ENCODE measurements at regions not wholly inside any gene's neighbourhood (a gene's known extent, or its start where the extent isn't known, plus 50 kb on each side); places are given as distances from the start of the nearest gene placed in this dataset.

DNA sequence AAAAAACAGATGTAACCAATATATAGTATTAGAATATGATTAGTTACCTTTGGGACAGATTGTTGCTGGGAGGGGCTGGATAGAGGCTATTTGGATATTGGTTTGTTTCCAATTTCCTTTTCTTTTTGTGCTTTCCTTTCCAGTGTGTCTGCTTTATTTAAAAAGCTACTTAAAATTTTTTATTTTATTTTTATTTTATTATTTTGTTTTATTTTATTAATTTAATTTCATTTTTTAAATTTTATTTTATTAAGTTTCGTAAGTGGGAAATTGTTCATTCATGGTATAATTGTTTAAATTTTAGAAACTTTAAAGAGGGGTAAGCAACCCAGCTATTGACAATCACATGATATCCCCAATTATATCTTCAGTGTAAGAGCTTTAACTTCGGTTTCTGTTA is 2077.0 kb upstream of the PCDH20 start:
- TF ChIP-seq, protein P1, sequence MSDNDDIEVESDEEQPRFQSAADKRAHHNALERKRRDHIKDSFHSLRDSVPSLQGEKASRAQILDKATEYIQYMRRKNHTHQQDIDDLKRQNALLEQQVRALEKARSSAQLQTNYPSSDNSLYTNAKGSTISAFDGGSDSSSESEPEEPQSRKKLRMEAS (IDR thresholded peaks at IDR 0.05), result no peak
- TF ChIP-seq FOXA2 (IDR thresholded peaks at IDR 0.05), result no peak
- TF ChIP-seq GABPA (IDR thresholded peaks at IDR 0.05 in 1 of 2, conservative IDR thresholded peaks at IDR 0.05 in 1 of 2), result no peak
- TF ChIP-seq, protein P2, sequence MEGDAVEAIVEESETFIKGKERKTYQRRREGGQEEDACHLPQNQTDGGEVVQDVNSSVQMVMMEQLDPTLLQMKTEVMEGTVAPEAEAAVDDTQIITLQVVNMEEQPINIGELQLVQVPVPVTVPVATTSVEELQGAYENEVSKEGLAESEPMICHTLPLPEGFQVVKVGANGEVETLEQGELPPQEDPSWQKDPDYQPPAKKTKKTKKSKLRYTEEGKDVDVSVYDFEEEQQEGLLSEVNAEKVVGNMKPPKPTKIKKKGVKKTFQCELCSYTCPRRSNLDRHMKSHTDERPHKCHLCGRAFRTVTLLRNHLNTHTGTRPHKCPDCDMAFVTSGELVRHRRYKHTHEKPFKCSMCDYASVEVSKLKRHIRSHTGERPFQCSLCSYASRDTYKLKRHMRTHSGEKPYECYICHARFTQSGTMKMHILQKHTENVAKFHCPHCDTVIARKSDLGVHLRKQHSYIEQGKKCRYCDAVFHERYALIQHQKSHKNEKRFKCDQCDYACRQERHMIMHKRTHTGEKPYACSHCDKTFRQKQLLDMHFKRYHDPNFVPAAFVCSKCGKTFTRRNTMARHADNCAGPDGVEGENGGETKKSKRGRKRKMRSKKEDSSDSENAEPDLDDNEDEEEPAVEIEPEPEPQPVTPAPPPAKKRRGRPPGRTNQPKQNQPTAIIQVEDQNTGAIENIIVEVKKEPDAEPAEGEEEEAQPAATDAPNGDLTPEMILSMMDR (IDR thresholded peaks at IDR 0.05; ENCODE audit: low read depth, low read length, missing input control), result no peak
- no peak for TF ChIP-seq EGR1 (IDR thresholded peaks at IDR 0.05; ENCODE audit: low read depth in 2 of 2)
- TF ChIP-seq RAD21 (IDR thresholded peaks at IDR 0.05), result no peak
- no peak for TF ChIP-seq TAF1 (conservative IDR thresholded peaks at IDR 0.05)
- no peak for TF ChIP-seq YY1 (IDR thresholded peaks at IDR 0.05)
- TF ChIP-seq, protein P3, sequence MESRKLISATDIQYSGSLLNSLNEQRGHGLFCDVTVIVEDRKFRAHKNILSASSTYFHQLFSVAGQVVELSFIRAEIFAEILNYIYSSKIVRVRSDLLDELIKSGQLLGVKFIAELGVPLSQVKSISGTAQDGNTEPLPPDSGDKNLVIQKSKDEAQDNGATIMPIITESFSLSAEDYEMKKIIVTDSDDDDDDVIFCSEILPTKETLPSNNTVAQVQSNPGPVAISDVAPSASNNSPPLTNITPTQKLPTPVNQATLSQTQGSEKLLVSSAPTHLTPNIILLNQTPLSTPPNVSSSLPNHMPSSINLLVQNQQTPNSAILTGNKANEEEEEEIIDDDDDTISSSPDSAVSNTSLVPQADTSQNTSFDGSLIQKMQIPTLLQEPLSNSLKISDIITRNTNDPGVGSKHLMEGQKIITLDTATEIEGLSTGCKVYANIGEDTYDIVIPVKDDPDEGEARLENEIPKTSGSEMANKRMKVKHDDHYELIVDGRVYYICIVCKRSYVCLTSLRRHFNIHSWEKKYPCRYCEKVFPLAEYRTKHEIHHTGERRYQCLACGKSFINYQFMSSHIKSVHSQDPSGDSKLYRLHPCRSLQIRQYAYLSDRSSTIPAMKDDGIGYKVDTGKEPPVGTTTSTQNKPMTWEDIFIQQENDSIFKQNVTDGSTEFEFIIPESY (IDR thresholded peaks at IDR 0.05), result no peak
- TF ChIP-seq, protein P4, sequence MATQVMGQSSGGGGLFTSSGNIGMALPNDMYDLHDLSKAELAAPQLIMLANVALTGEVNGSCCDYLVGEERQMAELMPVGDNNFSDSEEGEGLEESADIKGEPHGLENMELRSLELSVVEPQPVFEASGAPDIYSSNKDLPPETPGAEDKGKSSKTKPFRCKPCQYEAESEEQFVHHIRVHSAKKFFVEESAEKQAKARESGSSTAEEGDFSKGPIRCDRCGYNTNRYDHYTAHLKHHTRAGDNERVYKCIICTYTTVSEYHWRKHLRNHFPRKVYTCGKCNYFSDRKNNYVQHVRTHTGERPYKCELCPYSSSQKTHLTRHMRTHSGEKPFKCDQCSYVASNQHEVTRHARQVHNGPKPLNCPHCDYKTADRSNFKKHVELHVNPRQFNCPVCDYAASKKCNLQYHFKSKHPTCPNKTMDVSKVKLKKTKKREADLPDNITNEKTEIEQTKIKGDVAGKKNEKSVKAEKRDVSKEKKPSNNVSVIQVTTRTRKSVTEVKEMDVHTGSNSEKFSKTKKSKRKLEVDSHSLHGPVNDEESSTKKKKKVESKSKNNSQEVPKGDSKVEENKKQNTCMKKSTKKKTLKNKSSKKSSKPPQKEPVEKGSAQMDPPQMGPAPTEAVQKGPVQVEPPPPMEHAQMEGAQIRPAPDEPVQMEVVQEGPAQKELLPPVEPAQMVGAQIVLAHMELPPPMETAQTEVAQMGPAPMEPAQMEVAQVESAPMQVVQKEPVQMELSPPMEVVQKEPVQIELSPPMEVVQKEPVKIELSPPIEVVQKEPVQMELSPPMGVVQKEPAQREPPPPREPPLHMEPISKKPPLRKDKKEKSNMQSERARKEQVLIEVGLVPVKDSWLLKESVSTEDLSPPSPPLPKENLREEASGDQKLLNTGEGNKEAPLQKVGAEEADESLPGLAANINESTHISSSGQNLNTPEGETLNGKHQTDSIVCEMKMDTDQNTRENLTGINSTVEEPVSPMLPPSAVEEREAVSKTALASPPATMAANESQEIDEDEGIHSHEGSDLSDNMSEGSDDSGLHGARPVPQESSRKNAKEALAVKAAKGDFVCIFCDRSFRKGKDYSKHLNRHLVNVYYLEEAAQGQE (IDR thresholded peaks at IDR 0.05), result no peak
- TF ChIP-seq HNF4A (conservative IDR thresholded peaks at IDR 0.05), result no peak
- TF ChIP-seq FOXA1 (IDR thresholded peaks at IDR 0.05), result no peak

All from liver (tissue), 3 donors.